HG02884 (cell line): ENCODE measurements at regions not wholly inside any gene's neighbourhood (a gene's known extent, or its start where the extent isn't known, plus 50 kb on each side); places are given as distances from the start of the nearest gene placed in this dataset.

Source experiments
- ATAC-seq: cut with Tn5 transposase; IDR thresholded peaks from one replicate; pipeline ENCODE4 v1.9.1; 2021; ENCODE audit warnings: mild to moderate bottlenecking, moderate library complexity; ENCODE audit not compliant: unreplicated experiment

DNA sequence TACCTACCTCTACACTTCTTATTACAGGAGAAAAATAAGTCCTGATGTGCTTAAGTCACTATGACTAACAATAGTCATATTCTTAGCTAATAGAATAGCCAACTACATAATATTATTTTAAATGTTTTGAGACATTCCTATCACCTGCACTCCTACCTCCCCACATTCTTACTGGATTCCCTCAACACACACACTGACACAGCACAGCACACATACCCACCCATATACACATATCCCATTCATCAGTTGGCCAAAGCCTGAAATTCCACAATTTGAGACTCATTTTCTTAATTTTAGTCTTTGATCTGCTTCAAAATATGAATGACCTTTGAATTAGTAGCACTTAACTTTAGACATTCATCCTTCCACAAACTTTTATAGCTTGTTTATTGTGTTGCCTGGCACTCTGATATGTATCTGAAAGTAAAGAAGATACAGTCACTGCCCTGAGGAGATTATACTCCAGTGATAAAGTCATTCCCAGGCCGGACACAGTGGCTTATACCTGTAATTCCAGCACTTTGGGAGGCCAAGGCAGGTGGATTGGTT, 168.3 kb upstream of the RASA1 start:
- no peak for ATAC-seq

DNA sequence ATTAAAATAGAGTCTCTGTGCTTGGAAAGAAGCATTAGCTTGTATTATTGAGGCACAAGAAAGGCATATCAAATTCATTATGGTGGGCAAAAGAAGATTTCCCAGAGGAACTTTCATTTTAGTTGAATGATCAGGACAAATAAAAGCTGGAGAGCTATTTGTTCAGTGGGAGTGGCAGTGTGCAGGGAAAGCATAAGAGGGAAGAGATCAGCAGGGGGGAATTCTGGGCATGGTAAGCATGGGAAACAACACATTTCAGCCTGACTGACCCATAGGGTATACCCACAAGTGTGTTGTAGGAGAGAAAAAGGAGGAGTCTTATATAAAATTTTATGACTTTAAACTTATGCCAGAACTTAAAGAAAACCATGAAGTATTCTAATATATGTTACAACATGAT, 167.7 kb upstream of the RASA1 start:
- no peak for ATAC-seq

GRCh38 chr5:87101321-87101720, 166.4 kb upstream of the RASA1 start:
- ATAC-seq = no peak

- no peak for ATAC-seq
Measured at GRCh38 chr5:87102841-87103240, 164.8 kb upstream of the RASA1 start.

DNA sequence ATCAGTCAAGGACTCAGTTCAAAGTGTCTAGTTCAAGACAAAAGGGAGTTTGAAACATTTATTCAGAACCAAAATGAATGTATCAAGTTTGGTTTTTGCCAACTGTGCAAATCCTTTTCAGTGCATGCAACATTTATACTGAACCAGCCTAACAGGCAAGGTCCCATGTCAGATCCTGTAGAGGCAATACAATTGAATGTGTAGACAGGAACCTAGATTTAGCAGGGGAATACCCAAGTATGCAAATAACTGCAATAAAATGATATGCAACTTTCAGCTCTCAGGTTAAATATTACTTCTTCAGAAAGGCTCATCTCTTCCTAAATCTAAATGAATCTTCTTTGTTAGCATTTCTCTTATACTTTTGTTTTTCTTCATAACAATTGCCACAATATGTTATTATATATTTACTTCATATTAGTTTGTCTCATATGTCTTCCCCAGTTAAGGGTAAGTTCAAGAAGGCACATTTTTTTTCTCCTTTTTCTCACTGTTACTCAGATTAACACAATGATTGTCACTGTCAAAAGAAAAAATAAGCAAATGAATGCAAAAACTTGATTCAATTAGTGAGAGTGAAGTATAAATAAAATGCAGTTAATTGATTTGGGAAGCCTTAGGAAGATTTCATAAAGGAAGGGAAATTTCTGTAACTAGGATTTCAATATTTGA, 163.9 kb upstream of the RASA1 start:
- ATAC-seq = peak; percentile 93

- no peak for ATAC-seq
Measured at GRCh38 chr5:87105577-87105976, 162.1 kb upstream of the RASA1 start.

DNA sequence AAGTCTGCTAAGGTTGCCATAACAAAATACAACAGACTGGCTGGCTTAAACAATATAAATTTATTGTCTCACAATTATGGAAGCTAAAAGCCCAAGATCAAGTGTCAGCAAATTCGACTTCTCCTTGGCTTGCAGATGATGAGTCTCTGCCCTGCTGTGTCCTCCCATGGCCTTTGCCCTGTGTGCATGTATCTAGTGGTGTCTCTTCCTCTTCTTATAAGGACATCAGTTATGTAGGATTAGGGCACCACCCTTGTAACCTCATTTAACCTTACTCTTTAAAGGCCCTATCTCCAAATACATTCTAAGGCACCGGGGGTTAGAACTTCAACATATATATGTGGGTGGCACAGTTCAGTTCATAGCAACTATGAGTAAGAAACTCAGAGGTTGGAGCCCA, 157.9 kb upstream of the RASA1 start:
- no peak for ATAC-seq

DNA sequence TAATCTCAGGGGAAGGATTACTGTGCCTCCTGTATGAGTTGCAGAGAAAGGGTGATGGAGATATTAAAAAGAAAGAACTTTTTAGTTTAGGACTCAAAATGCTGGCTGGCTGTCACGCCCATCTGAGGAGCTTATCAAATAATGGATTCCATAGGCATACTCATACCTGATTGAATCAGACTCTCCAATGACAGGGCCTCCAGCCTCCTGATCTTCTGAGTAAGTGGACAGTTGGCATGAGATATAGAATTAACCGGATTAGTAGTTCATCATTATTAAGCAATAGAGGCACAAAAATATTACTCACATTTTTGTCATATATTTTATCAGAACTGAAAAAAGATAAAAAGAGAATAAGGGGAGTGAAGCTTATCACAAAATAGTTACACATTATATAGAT, 157.0 kb upstream of the RASA1 start:
- ATAC-seq = no peak

- ATAC-seq = no peak
Measured at GRCh38 chr5:87113861-87114260, 153.8 kb upstream of the RASA1 start.

- no peak for ATAC-seq
Measured at GRCh38 chr5:87114631-87115030, 153.1 kb upstream of the RASA1 start.

DNA sequence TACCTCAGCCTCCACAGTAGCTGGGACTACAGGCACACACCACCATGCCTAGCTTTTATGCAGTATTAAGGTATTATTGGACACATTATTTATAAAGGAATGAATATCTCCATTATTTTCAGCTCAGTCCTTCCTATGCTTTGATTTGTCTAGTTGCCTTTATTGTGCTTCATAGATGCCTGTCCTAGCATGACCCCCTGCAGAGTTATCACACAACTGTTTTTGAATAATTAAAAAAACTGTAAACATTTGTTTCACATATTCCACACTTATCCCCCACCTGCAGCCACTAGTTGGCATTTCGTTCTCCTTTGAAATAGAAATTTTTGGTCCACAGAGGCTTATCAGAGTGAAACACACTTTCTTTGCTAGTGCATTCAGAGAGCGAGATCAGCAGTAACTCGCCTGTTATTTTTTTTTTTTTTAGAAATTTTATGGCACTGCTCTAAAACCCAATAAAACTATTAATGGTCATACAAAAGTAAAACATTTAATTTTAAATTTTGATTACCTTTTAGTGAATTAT, 151.8 kb upstream of the RASA1 start:
- no peak for ATAC-seq

DNA sequence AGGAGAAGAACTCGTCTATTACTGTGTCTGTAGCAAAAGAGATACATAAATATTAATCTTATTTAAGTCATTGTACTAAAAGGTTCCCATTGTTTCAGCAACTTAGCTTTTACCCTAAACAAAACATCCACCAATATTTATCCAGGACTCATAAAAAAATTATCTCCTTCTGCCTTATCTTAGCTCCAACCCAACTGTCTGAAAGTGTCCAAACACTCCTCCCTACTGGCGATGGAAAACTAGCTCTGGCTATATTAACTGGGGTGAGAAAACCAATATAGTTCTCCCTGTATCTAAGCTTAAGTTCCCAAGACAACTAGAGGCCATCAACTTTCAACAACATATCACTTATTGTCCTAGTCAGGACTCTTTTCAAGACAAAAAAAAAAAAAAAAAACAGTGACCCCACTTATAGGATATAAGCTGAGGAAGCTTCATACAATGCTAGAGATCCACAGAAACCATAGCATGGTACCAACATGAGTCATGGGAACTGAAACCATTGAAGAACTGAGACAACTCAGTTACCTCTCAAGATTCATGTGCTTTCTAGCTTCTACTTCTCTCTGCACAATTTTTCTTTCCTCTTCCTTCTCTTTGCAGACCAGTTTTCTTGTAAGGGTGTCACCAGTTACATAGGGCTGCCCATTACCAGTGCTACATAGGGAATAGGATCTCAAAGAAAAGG, 150.7 kb upstream of the RASA1 start:
- ATAC-seq = peak; percentile 76

GRCh38 chr5:87119588-87119987, 148.1 kb upstream of the RASA1 start:
- ATAC-seq = no peak

DNA sequence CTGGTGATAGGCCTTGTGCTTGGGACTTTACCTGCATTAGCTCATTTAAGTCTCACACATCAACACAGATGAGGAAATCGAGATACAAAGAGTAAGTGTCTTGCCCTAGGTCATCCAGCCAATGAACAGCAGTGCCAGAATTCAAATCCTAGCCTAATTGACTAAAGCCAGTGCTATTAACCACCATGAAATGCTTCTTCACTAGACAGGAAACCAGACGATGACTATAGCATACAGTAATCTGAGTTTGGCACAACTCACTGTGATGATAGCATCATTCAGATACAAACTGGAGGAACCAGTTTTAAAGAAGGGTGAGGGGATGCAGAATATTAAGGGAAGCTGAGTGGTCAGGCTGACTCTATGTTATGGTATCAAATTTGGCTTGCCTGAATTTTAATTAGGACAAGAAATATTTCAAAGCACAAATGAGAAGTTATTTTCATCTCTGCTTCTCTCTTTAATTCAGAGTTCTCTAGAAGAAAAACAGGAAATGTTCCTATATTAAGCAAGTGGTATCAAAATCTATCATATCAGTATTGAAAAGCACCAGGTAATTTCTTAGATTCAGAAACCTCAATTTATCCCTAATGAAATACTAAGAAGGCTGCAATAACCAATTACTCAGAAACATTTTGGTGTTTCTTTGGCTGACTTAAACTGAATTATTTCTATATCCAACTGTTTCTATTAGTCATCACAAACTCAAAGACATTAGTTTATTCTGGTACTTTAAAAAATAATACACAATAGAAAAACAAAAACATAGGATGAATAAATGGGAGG, 147.0 kb upstream of the RASA1 start:
- peak; percentile 27 for ATAC-seq

- peak; percentile 62 for ATAC-seq
Measured at GRCh38 chr5:87121304-87122150, 146.2 kb upstream of the RASA1 start.

DNA sequence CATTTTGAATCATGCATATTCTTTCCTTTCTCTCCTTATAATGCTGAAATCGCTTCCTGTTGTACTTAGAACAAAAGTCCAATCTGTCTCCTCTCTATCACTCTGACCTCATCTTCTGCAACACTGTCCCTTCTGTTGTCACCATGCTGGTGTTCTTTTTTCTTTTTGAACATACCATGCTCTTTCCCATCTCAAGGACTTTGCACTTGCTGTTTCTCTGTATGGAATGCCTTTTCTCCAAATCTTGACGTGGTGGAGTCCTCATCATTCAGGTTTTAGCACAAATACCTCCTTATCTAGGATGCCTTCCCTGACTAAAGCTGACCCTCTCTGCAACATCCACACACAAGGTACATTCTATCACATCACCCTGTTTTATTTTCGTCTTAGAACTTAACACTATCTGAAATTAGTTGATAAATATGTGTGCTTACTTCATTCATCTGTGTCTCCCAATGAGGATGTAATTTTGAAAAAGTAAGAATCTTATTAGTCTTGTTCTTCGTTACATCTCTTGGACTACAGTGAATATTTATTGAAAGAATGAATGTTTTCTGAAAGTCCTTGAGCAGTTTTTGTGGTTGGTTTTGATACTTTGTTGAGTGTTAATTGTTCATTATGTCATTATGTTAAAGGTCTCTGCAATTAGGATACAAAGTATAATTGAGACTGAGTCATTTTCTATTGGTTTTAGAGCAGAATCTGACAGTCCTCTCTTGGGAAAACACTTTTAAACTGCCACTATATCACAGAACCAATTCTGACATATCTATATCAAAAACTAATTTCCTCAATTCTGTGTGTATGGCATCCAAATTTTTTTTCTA, 145.3 kb upstream of the RASA1 start:
- ATAC-seq = no peak

- no peak for ATAC-seq
Measured at GRCh38 chr5:87125766-87126165, 141.9 kb upstream of the RASA1 start.

- ATAC-seq = no peak
Measured at GRCh38 chr5:87126869-87127268, 140.8 kb upstream of the RASA1 start.

- ATAC-seq = no peak
Measured at GRCh38 chr5:87127426-87127825, 140.3 kb upstream of the RASA1 start.
